Cardiac muscle cell (in vitro differentiated cells and primary cell): ENCODE measurements at regions not wholly inside any gene's neighbourhood (a gene's known extent, or its start where the extent isn't known, plus 50 kb on each side); places are given as distances from the start of the nearest gene placed in this dataset.
"Not testable (repeated sequence)": the region's sequence is repeated elsewhere in the genome, so short reads cannot be mapped to it uniquely, and the experiment has no call there.

Source experiments
- DNase-seq, 2 donors: peaks; one replicate each; pipeline versions ENCODE4 v3.0.0 to v3.0.0-alpha.2; 2010 to 2017; ENCODE audit warnings: low read depth in 1 of 2, low spot score in 1 of 2
- H3K27ac ChIP-seq: fragments of 200-600 bp; sonication (generic); 2 replicates; pipeline ENCODE4 v1.5.1; 2016
- H3K27me3 ChIP-seq: fragments of 200-600 bp; sonication (generic); 2 replicates; pipeline ENCODE4 v1.6.0; 2016; ENCODE audit warnings: control low read depth
- H3K36me3 ChIP-seq: fragments of 200-600 bp; sonication (generic); 2 replicates; pipeline ENCODE4 v1.5.1; 2016; ENCODE audit warnings: control low read depth
- H3K4me1 ChIP-seq: fragments of 200-600 bp; sonication (generic); 2 replicates; pipeline ENCODE4 v1.8.1; 2017; ENCODE audit warnings: low read depth, mild to moderate bottlenecking, mixed run types
- H3K4me3 ChIP-seq: fragments of 200-600 bp; sonication (generic); 2 replicates; pipeline ENCODE4 v1.5.1; 2016; ENCODE audit warnings: mild to moderate bottlenecking
- H3K9me3 ChIP-seq: fragments of 200-600 bp; sonication (generic); 2 replicates; pipeline ENCODE4 v1.5.1; 2017; ENCODE audit warnings: low read depth, mild to moderate bottlenecking, control low read depth
- CTCF ChIP-seq: IDR thresholded peaks from 2 replicates; pipeline ENCODE4 v1.5.1; 2012; ENCODE audit warnings: low read depth, mild to moderate bottlenecking, low read length

GRCh38 chr3:155995525-155996370, 124.6 kb upstream of the KCNAB1 start:
- Histone ChIP-seq H3K36me3 (no peaks in the 10 kb centered on the region), H3K27me3 (no peaks in the 10 kb centered on the region), H3K9me3 (no peaks in the 10 kb centered on the region), H3K4me1 (no peaks in the 10 kb centered on the region), H3K4me3 (no peak overlapping the region), H3K27ac (no peak overlapping the region)
- peak; percentile 48 to 77 for DNase-seq
- TF ChIP-seq CTCF = peak; percentile 60

- Histone ChIP-seq H3K4me3 (no peak overlapping the region), H3K27me3 (no peaks in the 10 kb centered on the region), H3K36me3 (no peaks in the 10 kb centered on the region), H3K4me1 (no peaks in the 10 kb centered on the region), H3K9me3 (no peaks in the 10 kb centered on the region), H3K27ac (no peak overlapping the region)
- DNase-seq = no peak
- TF ChIP-seq CTCF = no peak
Measured at GRCh38 chr3:155996882-155997281, 123.5 kb upstream of the KCNAB1 start.

GRCh38 chr3:155998173-155998572, 122.2 kb upstream of the KCNAB1 start:
- not testable (repeated sequence) for H3K9me3 ChIP-seq, H3K27me3 ChIP-seq, H3K4me1 ChIP-seq, H3K36me3 ChIP-seq, H3K4me3 ChIP-seq, H3K27ac ChIP-seq, DNase-seq

GRCh38 chr3:156005736-156006135, 114.6 kb upstream of the KCNAB1 start:
- DNase-seq = no peak
- Histone ChIP-seq H3K9me3 (no peaks in the 10 kb centered on the region), H3K27me3 (no peaks in the 10 kb centered on the region), H3K4me1 (peaks cover 17% of the 10 kb centered on the region), H3K27ac (no peak overlapping the region), H3K36me3 (no peaks in the 10 kb centered on the region), H3K4me3 (no peak overlapping the region)
- no peak for TF ChIP-seq CTCF

GRCh38 chr3:156010829-156011228, 109.5 kb upstream of the KCNAB1 start:
- Histone ChIP-seq H3K36me3 (no peaks in the 10 kb centered on the region), H3K27me3 (no peaks in the 10 kb centered on the region), H3K27ac (no peak overlapping the region), H3K4me1 (peaks cover 13% of the 10 kb centered on the region), H3K9me3 (no peaks in the 10 kb centered on the region), H3K4me3 (no peak overlapping the region)
- peak; percentile 3 to 47 for DNase-seq
- peak; percentile 32 for TF ChIP-seq CTCF

- peak in 1 of 2 donors; percentile 5 for DNase-seq
- Histone ChIP-seq H3K9me3 (no peaks in the 10 kb centered on the region), H3K4me1 (no peaks in the 10 kb centered on the region), H3K27ac (no peak overlapping the region), H3K27me3 (no peaks in the 10 kb centered on the region), H3K4me3 (no peak overlapping the region), H3K36me3 (no peaks in the 10 kb centered on the region)
- no peak for TF ChIP-seq CTCF
Measured at GRCh38 chr3:156014489-156014888, 105.9 kb upstream of the KCNAB1 start.
